ENCODE measurements at regions not wholly inside any gene's neighbourhood (a gene's known extent, or its start where the extent isn't known, plus 50 kb on each side); places are given as distances from the start of the nearest gene placed in this dataset.

GRCh38 chr13:59519819-59520218 lies 643.9 kb downstream of the DIAPH3 start:
- DNase-seq = no peak

GRCh38 chr13:59521549-59521948 lies 642.2 kb downstream of the DIAPH3 start:
- no peak for DNase-seq

- no peak for DNase-seq
Observed at GRCh38 chr13:59522652-59523051, 641.1 kb downstream of the DIAPH3 start.

- DNase-seq = peak; percentile 32 to 52 (median 43)
Observed at GRCh38 chr13:59527500-59527899, 636.2 kb downstream of the DIAPH3 start.

GRCh38 chr13:59531571-59532091 lies 632.1 kb downstream of the DIAPH3 start:
- peak; percentile 57 to 84 (median 70) for DNase-seq

- no peak for DNase-seq
Observed at GRCh38 chr13:59532405-59532804, 631.3 kb downstream of the DIAPH3 start.

- no peak for DNase-seq
Observed at GRCh38 chr13:59533561-59534555, 629.9 kb downstream of the DIAPH3 start.

- no peak for DNase-seq
Observed at GRCh38 chr13:59534806-59535205, 628.9 kb downstream of the DIAPH3 start.

- DNase-seq = no peak
Observed at GRCh38 chr13:59537500-59537899, 626.2 kb downstream of the DIAPH3 start.

- peak in 1 of 4 experiments; percentile 7 for DNase-seq
Observed at GRCh38 chr13:59538512-59538911, 625.2 kb downstream of the DIAPH3 start.

GRCh38 chr13:59542303-59542702 lies 621.4 kb downstream of the DIAPH3 start:
- DNase-seq = peak in 2 of 4 experiments; percentile 8 to 12

GRCh38 chr13:59543418-59543817 lies 620.3 kb downstream of the DIAPH3 start:
- DNase-seq = no peak

GRCh38 chr13:59545007-59545406 lies 618.7 kb downstream of the DIAPH3 start:
- DNase-seq = no peak

- no peak for DNase-seq
Observed at GRCh38 chr13:59546178-59546577, 617.5 kb downstream of the DIAPH3 start.

- no peak for DNase-seq
Observed at GRCh38 chr13:59547950-59548349, 615.8 kb downstream of the DIAPH3 start.

- DNase-seq = no peak
Observed at GRCh38 chr13:59562924-59563323, 600.8 kb downstream of the DIAPH3 start.

GRCh38 chr13:59566561-59566960 lies 597.2 kb downstream of the DIAPH3 start:
- DNase-seq = no peak

GRCh38 chr13:59568306-59568705 lies 595.4 kb downstream of the DIAPH3 start:
- no peak for DNase-seq

GRCh38 chr13:59570204-59570603 lies 593.5 kb downstream of the DIAPH3 start:
- DNase-seq = no peak

GRCh38 chr13:59584101-59584500 lies 579.6 kb downstream of the DIAPH3 start:
- no peak for DNase-seq

- no peak for DNase-seq
Observed at GRCh38 chr13:59584761-59585670, 578.7 kb downstream of the DIAPH3 start.

- no peak for DNase-seq
Observed at GRCh38 chr13:59587030-59587429, 576.7 kb downstream of the DIAPH3 start.
